GM13977 (cell line): ENCODE measurements at regions not wholly inside any gene's neighbourhood (a gene's known extent, or its start where the extent isn't known, plus 50 kb on each side); places are given as distances from the start of the nearest gene placed in this dataset.

Source experiments
- DNase-seq: peaks from one replicate; pipeline ENCODE4 v3.0.0; 2012; ENCODE audit warnings: low spot score
- CTCF ChIP-seq: IDR thresholded peaks from 2 replicates; pipeline ENCODE4 v1.5.1; 2012; ENCODE audit warnings: mild to moderate bottlenecking, control low read depth; ENCODE audit not compliant: insufficient read depth; ENCODE audit errors: extremely low read depth, missing control alignments
- in situ Hi-C: fragments of 300-500 bp; cut with MboI; formaldehyde crosslinking; loops from one replicate; pipeline ENCODE4 v1.12.0; 2022; ENCODE audit warnings: low sequenced_read_pairs, low pct_unique_long_range_greater_than_20kb, mixed read lengths, inconsistent platforms; ENCODE audit not compliant: unreplicated experiment

- TF ChIP-seq CTCF = no peak
- DNase-seq = no peak
- in situ Hi-C loops = no loop called here
These were observed 61.2 kb downstream of the TMEM174 start for GRCh38 chr5:73234204-73234555.

GRCh38 chr5:73233461-73234203 lies 60.6 kb downstream of the TMEM174 start:
- in situ Hi-C loops = no loop called here
- no peak for DNase-seq
- TF ChIP-seq CTCF = no peak

- TF ChIP-seq CTCF = no peak
- in situ Hi-C loops = no loop called here
- DNase-seq = no peak
These were observed 60.1 kb downstream of the TMEM174 start for GRCh38 chr5:73233053-73233460.

GRCh38 chr5:73232266-73233041 lies 59.5 kb downstream of the TMEM174 start:
- in situ Hi-C loops = no loop called here
- TF ChIP-seq CTCF = no peak
- no peak for DNase-seq

- no peak for TF ChIP-seq CTCF
- no peak for DNase-seq
- in situ Hi-C loops = no loop called here
These were observed 58.3 kb downstream of the TMEM174 start for GRCh38 chr5:73231246-73231778.

GRCh38 chr5:73230264-73231245 lies 57.6 kb downstream of the TMEM174 start:
- in situ Hi-C loops = no loop called here
- TF ChIP-seq CTCF = no peak
- DNase-seq = no peak
